ENCODE measurements at regions not wholly inside any gene's neighbourhood (a gene's known extent, or its start where the extent isn't known, plus 50 kb on each side); places are given as distances from the start of the nearest gene placed in this dataset.

DNA sequence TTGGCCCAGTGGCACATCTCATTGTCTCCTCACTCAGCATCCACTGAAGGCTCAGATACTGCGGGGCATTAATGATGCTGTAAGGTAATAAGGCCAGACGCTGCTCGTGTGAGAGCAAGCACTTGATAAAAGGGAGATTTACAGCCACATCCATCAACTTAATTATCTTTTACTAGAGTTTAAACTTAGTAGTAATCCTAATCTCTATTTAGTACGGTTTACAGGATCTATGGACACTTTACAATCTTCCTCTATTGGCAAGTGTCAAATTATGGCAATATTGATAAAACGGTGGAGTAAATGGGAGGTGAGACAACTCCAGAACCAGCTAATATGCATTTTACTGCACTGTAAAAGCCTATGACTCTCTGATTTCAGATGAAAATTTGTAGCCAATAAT is 192.7 kb upstream of the GPR12 start:
- CTCF ChIA-PET = no interaction called here
- H3K4me3 ChIP-seq (ENCODE audit: low read depth, low read length) = no peak overlapping the region
- Mint-ChIP-seq H3K27ac (ENCODE audit: unreplicated experiment) (no peak overlapping the region), H3K36me3 (ENCODE audit: insufficient read depth, unreplicated experiment) (peaks cover 31% of the 10 kb centered on the region), H3K27me3 (ENCODE audit: insufficient read depth, unreplicated experiment) (no peaks in the 10 kb centered on the region), H3K4me1 (ENCODE audit: low read depth, unreplicated experiment) (peaks cover 52% of the 10 kb centered on the region), H3K9me3 (ENCODE audit: unreplicated experiment) (no peaks in the 10 kb centered on the region), H3K4me3 (ENCODE audit: unreplicated experiment) (no peak overlapping the region)
- DNase-seq = no peak
- TF ChIP-seq, protein P1, sequence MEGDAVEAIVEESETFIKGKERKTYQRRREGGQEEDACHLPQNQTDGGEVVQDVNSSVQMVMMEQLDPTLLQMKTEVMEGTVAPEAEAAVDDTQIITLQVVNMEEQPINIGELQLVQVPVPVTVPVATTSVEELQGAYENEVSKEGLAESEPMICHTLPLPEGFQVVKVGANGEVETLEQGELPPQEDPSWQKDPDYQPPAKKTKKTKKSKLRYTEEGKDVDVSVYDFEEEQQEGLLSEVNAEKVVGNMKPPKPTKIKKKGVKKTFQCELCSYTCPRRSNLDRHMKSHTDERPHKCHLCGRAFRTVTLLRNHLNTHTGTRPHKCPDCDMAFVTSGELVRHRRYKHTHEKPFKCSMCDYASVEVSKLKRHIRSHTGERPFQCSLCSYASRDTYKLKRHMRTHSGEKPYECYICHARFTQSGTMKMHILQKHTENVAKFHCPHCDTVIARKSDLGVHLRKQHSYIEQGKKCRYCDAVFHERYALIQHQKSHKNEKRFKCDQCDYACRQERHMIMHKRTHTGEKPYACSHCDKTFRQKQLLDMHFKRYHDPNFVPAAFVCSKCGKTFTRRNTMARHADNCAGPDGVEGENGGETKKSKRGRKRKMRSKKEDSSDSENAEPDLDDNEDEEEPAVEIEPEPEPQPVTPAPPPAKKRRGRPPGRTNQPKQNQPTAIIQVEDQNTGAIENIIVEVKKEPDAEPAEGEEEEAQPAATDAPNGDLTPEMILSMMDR (IDR thresholded peaks at IDR 0.05; ENCODE audit: insufficient read depth in 1 of 2, low read depth in 1 of 2, low read length in 1 of 2, severe bottlenecking in 1 of 2, unreplicated experiment in 1 of 2) = no peak
- intact Hi-C loops (cut with micrococcal nuclease; ENCODE audit: unreplicated experiment) = loop anchor here (10.0 kb wide), 2 partner anchors 502 to 1592 kb away; partner anchors contain the start of gene MTIF3
- H3K36me3 ChIP-seq (ENCODE audit: control insufficient read depth, insufficient read depth, low read length) = 0 out of 2 replicates have a peak, but pooled peaks cover under 1% of the 10 kb centered on the region
- H3K27me3 ChIP-seq (replicated peaks; ENCODE audit: control insufficient read depth, insufficient read depth, low read length) = no peaks in the 10 kb centered on the region
- POLR2A ChIA-PET = interaction anchor here (0.5 to 0.8 kb wide), 2 partner anchors 10 to 30 kb away, joined by 3 to 5 read pairs; no protein-coding TSS in a partner anchor
- BruUV-seq (replicated peaks) = no TSS peak
- H3K4me1 ChIP-seq = peaks cover 87% of the 10 kb centered on the region
- H3K9me3 ChIP-seq = no peaks in the 10 kb centered on the region

DNA sequence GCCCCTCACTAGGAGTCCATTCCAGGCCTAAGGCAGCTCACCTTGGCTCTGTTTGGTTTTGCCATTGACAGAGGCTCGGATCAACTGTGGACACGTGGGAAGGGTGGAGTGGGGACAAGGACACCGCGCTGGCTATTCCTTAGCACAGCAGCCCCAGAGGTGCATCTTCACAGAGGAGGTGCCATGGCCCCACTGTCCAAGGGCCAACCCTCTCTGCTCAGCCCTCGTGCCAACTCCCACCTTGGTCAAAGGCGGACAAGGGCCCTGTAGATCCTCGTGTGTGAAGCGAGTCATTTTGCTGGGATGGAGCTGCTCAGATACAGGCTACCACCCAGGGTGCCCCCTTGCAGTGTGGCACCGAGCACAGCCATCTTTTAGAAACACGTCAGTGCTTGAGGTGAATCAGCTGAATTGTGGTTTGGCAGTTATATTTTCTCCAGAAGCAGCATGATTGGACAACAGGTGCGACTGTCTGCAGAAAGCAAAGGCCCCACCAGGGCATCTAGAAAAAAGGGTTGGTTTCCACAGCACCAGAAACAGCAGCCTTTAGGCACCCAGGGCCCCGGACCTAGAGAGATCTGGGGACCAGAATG is 192.1 kb upstream of the GPR12 start:
- TF ChIP-seq, protein P1 (IDR thresholded peaks at IDR 0.05; ENCODE audit: insufficient read depth in 1 of 2, low read depth in 1 of 2, low read length in 1 of 2, severe bottlenecking in 1 of 2, unreplicated experiment in 1 of 2) = no peak
- ChIA-PET CTCF (interaction anchor here (0.6 to 1.8 kb wide), 3 partner anchors 11 to 488 kb away, joined by 4 to 10 read pairs (median 7); no protein-coding TSS in a partner anchor), POLR2A (interaction anchor here (0.5 to 1.4 kb wide), 3 partner anchors 9 to 30 kb away, joined by 3 to 13 read pairs (median 5); no protein-coding TSS in a partner anchor)
- peak in 1 of 2 experiments; percentile 27 for DNase-seq
- peak overlapping the region; percentile 97 for H3K27ac Mint-ChIP-seq (ENCODE audit: unreplicated experiment)
- H3K4me3 Mint-ChIP-seq (ENCODE audit: unreplicated experiment) = no peak overlapping the region
- H3K4me3 ChIP-seq (ENCODE audit: low read depth, low read length) = no peak overlapping the region
- no peaks in the 10 kb centered on the region for H3K27me3 ChIP-seq (replicated peaks; ENCODE audit: control insufficient read depth, insufficient read depth, low read length)
- BruUV-seq (replicated peaks) = no TSS peak
- no peaks in the 10 kb centered on the region for H3K9me3 ChIP-seq
- H3K4me1 Mint-ChIP-seq (ENCODE audit: low read depth, unreplicated experiment) = peaks cover 52% of the 10 kb centered on the region
- H3K36me3 Mint-ChIP-seq (ENCODE audit: insufficient read depth, unreplicated experiment) = peaks cover 31% of the 10 kb centered on the region
- H3K27me3 Mint-ChIP-seq (ENCODE audit: insufficient read depth, unreplicated experiment) = no peaks in the 10 kb centered on the region
- 0 out of 2 replicates have a peak, but pooled peaks cover 2% of the 10 kb centered on the region for H3K36me3 ChIP-seq (ENCODE audit: control insufficient read depth, insufficient read depth, low read length)
- H3K9me3 Mint-ChIP-seq (ENCODE audit: unreplicated experiment) = no peaks in the 10 kb centered on the region
- peaks cover 90% of the 10 kb centered on the region for H3K4me1 ChIP-seq
- intact Hi-C loops (cut with micrococcal nuclease; ENCODE audit: unreplicated experiment) = loop anchor here (10.0 kb wide), 2 partner anchors 502 to 1592 kb away; partner anchors contain the start of gene MTIF3

DNA sequence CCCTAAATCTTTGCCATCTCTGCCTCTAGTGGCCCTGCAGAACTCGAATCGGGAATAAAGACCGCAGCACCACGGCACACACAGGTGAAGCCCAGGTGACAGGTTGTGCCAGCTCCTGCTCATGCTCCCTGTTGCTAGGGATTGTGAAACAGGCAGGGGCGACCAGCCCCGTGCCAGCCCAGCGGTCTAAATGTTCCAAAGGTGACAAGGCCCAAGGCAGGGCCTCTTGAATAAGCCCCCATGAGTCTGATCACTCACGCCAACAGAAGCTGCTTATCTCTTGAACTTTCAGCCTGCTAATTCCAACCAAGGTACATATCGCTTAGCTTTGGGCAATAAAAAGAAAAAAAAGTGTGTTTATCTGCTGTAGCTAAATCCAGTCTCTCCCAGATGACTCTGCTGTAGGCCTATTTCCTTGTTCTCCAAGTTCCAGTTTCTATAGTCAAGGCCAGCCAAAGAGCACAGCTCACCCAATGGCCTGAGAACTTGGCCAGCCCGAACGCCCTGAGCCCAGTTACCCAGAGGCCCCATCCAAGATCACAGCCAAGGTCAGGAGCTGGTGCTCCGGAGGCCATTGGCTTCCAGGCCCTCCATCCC is 191.1 kb upstream of the GPR12 start:
- no peaks in the 10 kb centered on the region for H3K9me3 Mint-ChIP-seq (ENCODE audit: unreplicated experiment)
- H3K27me3 ChIP-seq (replicated peaks; ENCODE audit: control insufficient read depth, insufficient read depth, low read length) = no peaks in the 10 kb centered on the region
- intact Hi-C loops (cut with micrococcal nuclease; ENCODE audit: unreplicated experiment) = loop anchor here (1.0 to 10.0 kb wide), 6 partner anchors 11 to 1593 kb away; partner anchors contain the start of gene MTIF3
- no TSS peak for BruUV-seq (replicated peaks)
- peaks cover 86% of the 10 kb centered on the region for H3K4me1 ChIP-seq
- POLR2A ChIA-PET = interaction anchor here (0.6 to 1.4 kb wide), 5 partner anchors 10 to 1011 kb away, joined by 3 to 24 read pairs (median 7); no protein-coding TSS in a partner anchor
- CTCF ChIA-PET = interaction anchor here (0.6 to 3.9 kb wide), 12 partner anchors 10 to 489 kb away, joined by 3 to 59 read pairs (median 6); no protein-coding TSS in a partner anchor
- H3K4me3 Mint-ChIP-seq (ENCODE audit: unreplicated experiment) = peak overlapping the region; percentile 52
- peak overlapping the region; percentile 97 for H3K27ac Mint-ChIP-seq (ENCODE audit: unreplicated experiment)
- TF ChIP-seq, protein P1 (IDR thresholded peaks at IDR 0.05; ENCODE audit: insufficient read depth in 1 of 2, low read depth in 1 of 2, low read length in 1 of 2, severe bottlenecking in 1 of 2, unreplicated experiment in 1 of 2) = no peak
- H3K4me1 Mint-ChIP-seq (ENCODE audit: low read depth, unreplicated experiment) = peaks cover 47% of the 10 kb centered on the region
- peaks cover 21% of the 10 kb centered on the region for H3K36me3 Mint-ChIP-seq (ENCODE audit: insufficient read depth, unreplicated experiment)
- peak; percentile 92 to 97 for DNase-seq
- no peaks in the 10 kb centered on the region for H3K9me3 ChIP-seq
- H3K27me3 Mint-ChIP-seq (ENCODE audit: insufficient read depth, unreplicated experiment) = no peaks in the 10 kb centered on the region
- H3K36me3 ChIP-seq (ENCODE audit: control insufficient read depth, insufficient read depth, low read length) = 0 out of 2 replicates have a peak, but pooled peaks cover 2% of the 10 kb centered on the region
- no peak overlapping the region for H3K4me3 ChIP-seq (ENCODE audit: low read depth, low read length)
